ENCODE measurements at regions not wholly inside any gene's neighbourhood (a gene's known extent, or its start where the extent isn't known, plus 50 kb on each side); places are given as distances from the start of the nearest gene placed in this dataset.
A peak's percentile ranks its signal among the peaks of the same experiment; 100 is the strongest.

DNA sequence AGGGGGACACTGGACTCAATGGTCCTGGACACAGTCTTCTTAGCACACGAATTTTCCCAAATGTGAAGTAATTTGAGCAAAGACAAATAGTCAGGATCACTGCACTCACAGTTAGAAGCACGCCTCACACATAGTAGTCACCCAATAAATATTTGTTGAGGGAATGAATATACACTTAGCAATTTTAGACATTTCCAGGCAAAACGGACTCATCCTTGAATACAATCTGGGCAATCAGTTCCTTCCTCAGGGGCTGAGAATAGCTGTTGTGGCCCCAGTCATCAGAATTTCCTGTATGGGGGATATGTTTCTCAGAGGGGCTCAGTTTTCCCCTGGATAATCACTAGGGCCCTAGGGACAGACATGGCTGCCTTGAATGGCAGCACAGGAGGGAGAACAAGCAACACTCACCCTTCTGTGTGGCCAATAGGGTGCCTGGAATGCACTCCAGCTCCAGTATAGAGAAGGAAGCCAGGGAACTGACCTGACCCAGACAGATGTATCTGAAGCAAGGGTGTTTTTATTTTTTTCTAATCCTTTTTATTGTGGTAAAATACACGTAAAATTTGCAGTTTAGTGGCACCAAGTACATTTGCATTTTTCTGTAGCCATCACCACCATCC, 282.7 kb upstream of the ZNF32 start:
- intact Hi-C loops (cut with DNase I; ENCODE audit: low total_unique reads): no loop called here
- TF ChIP-seq, protein P1, sequence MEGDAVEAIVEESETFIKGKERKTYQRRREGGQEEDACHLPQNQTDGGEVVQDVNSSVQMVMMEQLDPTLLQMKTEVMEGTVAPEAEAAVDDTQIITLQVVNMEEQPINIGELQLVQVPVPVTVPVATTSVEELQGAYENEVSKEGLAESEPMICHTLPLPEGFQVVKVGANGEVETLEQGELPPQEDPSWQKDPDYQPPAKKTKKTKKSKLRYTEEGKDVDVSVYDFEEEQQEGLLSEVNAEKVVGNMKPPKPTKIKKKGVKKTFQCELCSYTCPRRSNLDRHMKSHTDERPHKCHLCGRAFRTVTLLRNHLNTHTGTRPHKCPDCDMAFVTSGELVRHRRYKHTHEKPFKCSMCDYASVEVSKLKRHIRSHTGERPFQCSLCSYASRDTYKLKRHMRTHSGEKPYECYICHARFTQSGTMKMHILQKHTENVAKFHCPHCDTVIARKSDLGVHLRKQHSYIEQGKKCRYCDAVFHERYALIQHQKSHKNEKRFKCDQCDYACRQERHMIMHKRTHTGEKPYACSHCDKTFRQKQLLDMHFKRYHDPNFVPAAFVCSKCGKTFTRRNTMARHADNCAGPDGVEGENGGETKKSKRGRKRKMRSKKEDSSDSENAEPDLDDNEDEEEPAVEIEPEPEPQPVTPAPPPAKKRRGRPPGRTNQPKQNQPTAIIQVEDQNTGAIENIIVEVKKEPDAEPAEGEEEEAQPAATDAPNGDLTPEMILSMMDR (IDR thresholded peaks at IDR 0.05): no peak
- no peak for TF ChIP-seq POLR2A (IDR thresholded peaks at IDR 0.05)
- DNase-seq (ENCODE audit: low spot score in 2 of 2): no peak
- no peak overlapping the region for H3K4me3 ChIP-seq (ENCODE audit: low read depth, poor library complexity, severe bottlenecking)
- 91 to 92% methylated on average over 4 of the region's 4 CpGs for WGBS, 2 donors

DNA sequence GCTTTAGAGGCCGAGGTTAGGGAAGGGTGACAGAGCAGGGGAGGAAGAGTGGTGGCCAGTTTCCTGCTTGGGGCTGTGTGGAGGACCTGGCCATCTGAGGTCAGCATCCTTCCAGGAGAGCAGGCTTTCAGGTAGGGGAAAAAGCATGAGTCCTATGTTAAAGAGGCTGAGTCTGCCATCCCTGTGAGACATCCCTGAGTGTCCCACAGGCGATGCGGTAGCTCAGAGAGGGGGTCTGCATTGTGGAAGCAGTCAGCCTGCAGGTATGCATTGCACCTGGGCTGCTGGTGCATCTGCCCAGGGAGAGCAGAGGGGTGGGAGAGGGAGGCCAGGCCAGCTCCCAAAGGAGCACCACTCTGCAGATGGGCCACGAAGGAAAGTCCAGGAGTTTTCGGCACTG, 282.1 kb upstream of the ZNF32 start:
- no peak for DNase-seq (ENCODE audit: low spot score in 2 of 2)
- WGBS, 2 donors: 92 to 94% methylated on average over 5 of the region's 5 CpGs
- no peak for TF ChIP-seq POLR2A (IDR thresholded peaks at IDR 0.05)
- TF ChIP-seq, protein P1 (IDR thresholded peaks at IDR 0.05): no peak
- H3K4me3 ChIP-seq (ENCODE audit: low read depth, poor library complexity, severe bottlenecking): no peak overlapping the region
- intact Hi-C loops (cut with DNase I; ENCODE audit: low total_unique reads): no loop called here

DNA sequence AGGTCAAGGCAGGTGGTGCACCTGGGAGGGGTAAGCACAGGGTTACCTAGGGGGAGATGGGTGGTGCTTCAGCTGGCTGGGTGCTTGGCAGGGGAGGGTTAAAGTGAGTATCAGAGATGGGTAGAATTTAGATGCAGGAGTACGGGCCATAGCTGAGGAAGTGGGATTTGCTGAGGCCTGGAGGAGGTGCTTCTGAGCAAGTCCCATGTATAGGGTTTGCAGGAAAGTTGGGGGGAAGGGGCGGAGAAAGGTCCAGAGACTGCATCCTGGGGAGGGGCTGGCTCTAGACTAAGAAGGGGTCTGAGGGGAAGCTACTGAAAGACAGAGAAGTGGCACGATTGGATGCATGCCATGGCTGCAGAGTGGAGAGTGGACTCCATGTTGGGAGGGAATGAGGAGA, 281.6 kb upstream of the ZNF32 start:
- H3K4me3 ChIP-seq (ENCODE audit: low read depth, poor library complexity, severe bottlenecking): no peak overlapping the region
- no peak for TF ChIP-seq POLR2A (IDR thresholded peaks at IDR 0.05)
- TF ChIP-seq, protein P1 (IDR thresholded peaks at IDR 0.05): no peak
- WGBS, 2 donors: 75 to 84% methylated on average over 3 of the region's 3 CpGs
- intact Hi-C loops (cut with DNase I; ENCODE audit: low total_unique reads): no loop called here
- DNase-seq (ENCODE audit: low spot score in 2 of 2): no peak

DNA sequence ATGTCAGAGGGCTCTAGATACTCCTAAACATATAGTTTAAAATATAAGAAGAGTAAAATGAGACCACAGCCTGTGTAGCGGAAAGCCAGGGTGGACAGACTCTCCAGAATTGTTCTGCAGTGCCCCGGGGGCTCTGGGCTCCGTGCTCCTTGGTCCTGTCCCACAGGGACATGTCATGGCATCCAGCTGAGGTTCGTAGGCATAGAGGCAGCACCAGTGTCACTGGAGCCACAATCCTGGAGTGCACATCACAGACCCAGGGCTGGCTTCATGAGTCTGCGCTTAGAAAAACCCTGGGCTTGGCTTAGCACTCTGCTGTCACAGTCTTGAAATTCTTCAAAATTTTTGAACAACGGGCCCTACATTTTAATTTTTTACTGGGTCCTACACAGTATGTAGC, 280.4 kb upstream of the ZNF32 start:
- no peak overlapping the region for H3K4me3 ChIP-seq (ENCODE audit: low read depth, poor library complexity, severe bottlenecking)
- intact Hi-C loops (cut with DNase I; ENCODE audit: low total_unique reads): no loop called here
- peak in 1 of 2 donors; percentile 57 for DNase-seq (ENCODE audit: low spot score in 2 of 2)
- TF ChIP-seq POLR2A (IDR thresholded peaks at IDR 0.05): no peak
- TF ChIP-seq, protein P1 (IDR thresholded peaks at IDR 0.05): no peak
- 89 to 91% methylated on average over 6 of the region's 6 CpGs for WGBS, 2 donors

DNA sequence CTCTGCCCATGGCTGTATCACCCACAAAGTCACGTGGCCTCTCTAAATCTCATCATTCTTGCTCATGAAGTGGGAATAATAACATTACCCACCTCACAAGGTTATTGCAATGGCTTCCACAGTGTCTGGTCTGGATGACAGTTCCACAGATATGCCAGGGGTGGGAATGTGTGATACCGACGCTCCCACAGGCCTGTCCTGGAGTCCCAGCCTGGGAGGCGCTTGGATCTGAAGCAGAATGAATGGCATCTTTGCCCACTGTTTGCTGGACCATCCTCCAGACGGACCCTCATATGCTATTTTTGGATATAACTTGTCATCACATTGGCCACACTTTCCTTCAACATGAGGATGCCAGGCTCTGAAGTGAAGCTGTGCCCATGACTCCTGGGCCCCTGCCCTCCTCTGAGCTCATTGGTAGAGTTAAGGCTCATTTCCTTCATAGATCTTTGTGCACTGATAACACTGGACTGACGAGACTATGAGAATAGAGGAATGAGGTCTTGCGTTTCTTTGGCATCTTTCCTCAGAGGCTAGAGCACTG, 279.8 kb upstream of the ZNF32 start:
- no peak overlapping the region for H3K4me3 ChIP-seq (ENCODE audit: low read depth, poor library complexity, severe bottlenecking)
- 76 to 87% methylated on average over 7 of the region's 7 CpGs for WGBS, 2 donors
- TF ChIP-seq, protein P1 (IDR thresholded peaks at IDR 0.05): no peak
- TF ChIP-seq POLR2A (IDR thresholded peaks at IDR 0.05): no peak
- no peak for DNase-seq (ENCODE audit: low spot score in 2 of 2)
- intact Hi-C loops (cut with DNase I; ENCODE audit: low total_unique reads): no loop called here
